Ascending aorta (tissue), 2 donors: ENCODE measurements at regions not wholly inside any gene's neighbourhood (a gene's known extent, or its start where the extent isn't known, plus 50 kb on each side); places are given as distances from the start of the nearest gene placed in this dataset.

Experiments used
- DNase-seq, 2 donors: peaks; one replicate each; pipeline ENCODE4 v3.0.0-alpha.2; 2019; ENCODE audit warnings: low spot score in 2 of 2
- H3K27ac ChIP-seq, 2 donors: fragments of 200-600 bp; sonication (generic); one replicate each; pipeline ENCODE4 v1.5.1; 2016 to 2017; ENCODE audit warnings: mild to moderate bottlenecking in 1 of 2
- H3K27me3 ChIP-seq: fragments of 200-600 bp; sonication (generic); one replicate; pipeline ENCODE4 v1.5.1; 2017
- H3K36me3 ChIP-seq, 2 donors: fragments of 200-600 bp; sonication (generic); one replicate each; pipeline ENCODE4 v1.5.1; 2016
- H3K4me1 ChIP-seq, 2 donors: fragments of 200-600 bp; sonication (generic); one replicate each; pipeline ENCODE4 v1.5.1; 2016 to 2017; ENCODE audit warnings: mild to moderate bottlenecking in 1 of 2
- H3K4me3 ChIP-seq, 2 donors: fragments of 200-600 bp; sonication (generic); one replicate each; pipeline ENCODE4 v1.5.1; 2016 to 2017; ENCODE audit warnings: mild to moderate bottlenecking in 1 of 2
- H3K9me3 ChIP-seq, 2 donors: fragments of 200-600 bp; sonication (generic); one replicate each; pipeline ENCODE4 v1.5.1; 2016
- intact Hi-C: fragments of 100-400 bp; cut with DNase I; formaldehyde crosslinking; loops from one replicate; pipeline ENCODE4 v1.15.1; 2023
- TF ChIP-seq, protein P1 (sequence below), 3 experiments: fragments of 200-600 bp in 2 of 3; fragments of 450-650 bp in 1 of 3; sonication (generic) in 2 of 3; IDR thresholded peaks; one replicate each; pipeline ENCODE4 v1.5.1; 2016 to 2019; ENCODE audit warnings: antibody characterized with exemption in 3 of 3, mild to moderate bottlenecking in 1 of 3, moderate library complexity in 1 of 3

DNA sequence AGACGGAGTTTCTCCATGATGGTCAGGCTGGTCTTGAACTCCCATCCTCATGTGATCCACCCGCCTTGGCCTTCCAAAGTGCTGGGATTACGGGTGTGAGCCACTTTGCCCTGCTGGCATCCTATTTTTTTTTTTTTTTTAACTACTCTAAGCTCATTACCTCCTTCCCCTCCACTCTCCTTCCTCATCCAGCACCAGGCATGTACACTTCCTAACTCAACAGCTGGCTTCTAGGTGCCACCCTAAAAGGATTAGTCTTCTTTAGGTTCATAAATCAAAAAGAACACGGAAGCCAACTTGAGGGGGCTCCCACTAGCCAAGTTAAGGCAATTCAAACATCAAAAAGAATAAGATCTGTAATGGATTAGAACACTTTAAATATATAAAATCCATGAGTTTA, 70.6 kb upstream of the TEX51 start:
- intact Hi-C loops, result no loop called here
- Histone ChIP-seq H3K4me3 (no peak overlapping the region), H3K27ac (no peak overlapping the region), H3K27me3 (no peaks in the 10 kb centered on the region), H3K4me1 (no peaks in the 10 kb centered on the region), H3K9me3 (no peaks in the 10 kb centered on the region), H3K36me3 (no peaks in the 10 kb centered on the region)
- TF ChIP-seq, protein P1, sequence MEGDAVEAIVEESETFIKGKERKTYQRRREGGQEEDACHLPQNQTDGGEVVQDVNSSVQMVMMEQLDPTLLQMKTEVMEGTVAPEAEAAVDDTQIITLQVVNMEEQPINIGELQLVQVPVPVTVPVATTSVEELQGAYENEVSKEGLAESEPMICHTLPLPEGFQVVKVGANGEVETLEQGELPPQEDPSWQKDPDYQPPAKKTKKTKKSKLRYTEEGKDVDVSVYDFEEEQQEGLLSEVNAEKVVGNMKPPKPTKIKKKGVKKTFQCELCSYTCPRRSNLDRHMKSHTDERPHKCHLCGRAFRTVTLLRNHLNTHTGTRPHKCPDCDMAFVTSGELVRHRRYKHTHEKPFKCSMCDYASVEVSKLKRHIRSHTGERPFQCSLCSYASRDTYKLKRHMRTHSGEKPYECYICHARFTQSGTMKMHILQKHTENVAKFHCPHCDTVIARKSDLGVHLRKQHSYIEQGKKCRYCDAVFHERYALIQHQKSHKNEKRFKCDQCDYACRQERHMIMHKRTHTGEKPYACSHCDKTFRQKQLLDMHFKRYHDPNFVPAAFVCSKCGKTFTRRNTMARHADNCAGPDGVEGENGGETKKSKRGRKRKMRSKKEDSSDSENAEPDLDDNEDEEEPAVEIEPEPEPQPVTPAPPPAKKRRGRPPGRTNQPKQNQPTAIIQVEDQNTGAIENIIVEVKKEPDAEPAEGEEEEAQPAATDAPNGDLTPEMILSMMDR (IDR thresholded peaks at IDR 0.05), result no peak
- DNase-seq, result no peak

DNA sequence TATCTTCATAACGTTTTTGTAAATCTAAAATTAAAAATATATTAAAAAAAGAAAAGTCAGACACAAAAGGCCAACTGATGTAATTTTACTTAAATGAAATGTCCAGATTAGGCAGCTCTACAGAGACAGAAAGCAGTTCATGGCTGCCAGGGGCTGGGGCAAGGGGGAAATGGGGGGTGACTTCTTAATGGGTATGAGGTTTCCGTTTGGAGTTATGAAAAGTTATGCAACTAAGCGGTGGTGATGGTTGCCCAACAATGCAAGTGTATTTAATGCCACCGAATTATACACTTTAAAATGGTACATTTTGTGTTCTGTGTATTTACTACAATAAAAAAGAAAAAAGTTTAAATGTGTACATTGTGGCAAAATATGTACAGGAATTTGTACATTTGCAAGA, 70.2 kb upstream of the TEX51 start:
- intact Hi-C loops, result no loop called here
- H3K4me1 ChIP-seq, result no peaks in the 10 kb centered on the region
- H3K27me3 ChIP-seq, result no peaks in the 10 kb centered on the region
- no peak overlapping the region for H3K27ac ChIP-seq
- H3K36me3 ChIP-seq, result no peaks in the 10 kb centered on the region
- no peak for DNase-seq
- H3K4me3 ChIP-seq, result no peak overlapping the region
- TF ChIP-seq, protein P1 (IDR thresholded peaks at IDR 0.05), result no peak
- no peaks in the 10 kb centered on the region for H3K9me3 ChIP-seq

DNA sequence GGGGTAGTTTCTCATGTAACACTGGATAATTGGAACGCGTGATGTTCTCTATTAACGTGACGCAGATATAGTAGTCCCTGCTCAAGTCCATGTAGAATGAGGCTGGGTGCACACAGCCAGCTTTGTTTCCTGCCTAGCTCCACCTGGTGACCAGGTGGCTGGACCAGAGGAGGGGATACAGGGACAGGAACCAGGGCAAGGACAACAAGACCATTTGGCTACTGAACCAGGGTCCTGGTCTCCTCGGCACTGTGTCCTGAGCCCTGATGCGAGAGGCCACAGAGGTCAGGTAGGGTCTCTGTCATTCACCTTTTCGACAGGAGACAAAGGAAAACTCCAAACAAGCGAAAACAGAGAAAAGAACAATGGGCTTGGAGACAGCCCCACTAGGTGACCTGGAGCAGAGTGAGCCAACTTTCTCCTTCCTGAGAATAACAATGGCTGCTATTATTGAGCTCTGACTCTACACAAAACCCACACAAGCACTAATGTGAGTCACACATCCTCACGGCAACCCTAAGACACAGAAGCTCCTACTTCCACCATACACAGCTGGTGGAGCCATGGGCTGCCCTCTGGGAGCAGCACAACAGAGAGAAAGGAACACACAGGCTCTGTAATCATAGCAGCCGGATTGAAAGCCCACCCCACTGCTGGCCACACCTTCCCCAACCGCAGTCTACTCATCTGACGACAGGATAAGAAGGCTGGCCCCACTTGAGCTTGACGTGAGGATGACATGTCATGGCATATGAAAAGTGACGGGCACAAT, 67.3 kb upstream of the TEX51 start:
- intact Hi-C loops, result no loop called here
- no peak for DNase-seq
- no peaks in the 10 kb centered on the region for H3K36me3 ChIP-seq
- H3K27me3 ChIP-seq, result no peaks in the 10 kb centered on the region
- no peaks in the 10 kb centered on the region for H3K4me1 ChIP-seq
- no peak overlapping the region for H3K27ac ChIP-seq
- no peak overlapping the region for H3K4me3 ChIP-seq
- H3K9me3 ChIP-seq, result no peaks in the 10 kb centered on the region
- TF ChIP-seq, protein P1 (IDR thresholded peaks at IDR 0.05), result no peak

DNA sequence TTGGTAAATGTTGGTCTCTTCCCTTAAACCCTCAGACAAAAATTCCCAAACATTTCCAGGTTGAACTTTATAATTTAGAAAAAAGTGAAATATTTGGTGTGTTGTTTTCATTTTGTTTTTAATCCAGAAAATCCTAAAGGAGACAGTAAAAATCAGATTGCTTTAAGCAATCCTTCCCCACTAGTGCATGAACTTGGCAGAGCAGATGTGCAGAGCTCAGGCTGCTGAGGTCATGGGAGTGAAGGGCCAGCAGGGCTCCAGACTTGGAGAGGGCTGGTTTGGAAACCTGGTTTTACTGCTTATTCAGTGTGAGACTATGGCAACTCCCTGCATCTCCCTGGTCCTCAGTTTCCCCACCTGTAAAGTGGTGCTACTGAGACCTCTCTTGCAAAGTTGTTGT, 66.7 kb upstream of the TEX51 start:
- Histone ChIP-seq H3K27me3 (no peaks in the 10 kb centered on the region), H3K4me3 (no peak overlapping the region), H3K9me3 (no peaks in the 10 kb centered on the region), H3K36me3 (no peaks in the 10 kb centered on the region), H3K27ac (no peak overlapping the region), H3K4me1 (no peaks in the 10 kb centered on the region)
- no peak for DNase-seq
- intact Hi-C loops, result no loop called here
- TF ChIP-seq, protein P1 (IDR thresholded peaks at IDR 0.05), result no peak

DNA sequence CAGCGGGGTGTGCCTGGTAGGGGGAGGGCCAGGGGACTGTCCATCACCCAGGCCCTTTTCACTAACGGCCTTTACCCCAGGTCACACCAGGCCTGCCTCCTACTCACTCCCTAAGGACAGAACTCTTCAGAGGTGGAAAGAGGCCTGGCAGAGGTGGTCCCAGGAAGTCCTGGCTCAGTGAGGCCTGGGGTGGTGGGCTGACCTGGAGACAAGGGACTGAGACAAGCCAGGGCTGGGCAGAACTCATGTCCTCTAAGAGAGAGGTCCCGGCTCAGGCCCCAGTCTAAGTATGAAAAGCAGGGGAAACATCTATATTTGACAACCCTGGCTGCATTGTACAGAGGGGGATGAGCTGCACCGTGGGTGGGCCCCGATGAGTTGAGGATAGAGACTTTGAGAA, 65.9 kb upstream of the TEX51 start:
- TF ChIP-seq, protein P1 (IDR thresholded peaks at IDR 0.05), result no peak
- no peaks in the 10 kb centered on the region for H3K4me1 ChIP-seq
- H3K9me3 ChIP-seq, result no peaks in the 10 kb centered on the region
- no peak overlapping the region for H3K27ac ChIP-seq
- no peaks in the 10 kb centered on the region for H3K36me3 ChIP-seq
- intact Hi-C loops, result no loop called here
- H3K4me3 ChIP-seq, result no peak overlapping the region
- DNase-seq, result no peak
- no peaks in the 10 kb centered on the region for H3K27me3 ChIP-seq
